ENCODE measurements at regions not wholly inside any gene's neighbourhood (a gene's known extent, or its start where the extent isn't known, plus 50 kb on each side); places are given as distances from the start of the nearest gene placed in this dataset.

- TF ChIP-seq SUZ12 (IDR thresholded peaks at IDR 0.05; ENCODE audit: extremely low read depth, insufficient read depth, insufficient read length) (no peak), YY1 (IDR thresholded peaks at IDR 0.05; ENCODE audit: insufficient read depth, insufficient read length) (no peak), ZNF274 (IDR thresholded peaks at IDR 0.05; ENCODE audit: low read depth, low read length) (no peak)
Measured at GRCh38 chr7:92949748-92950147, 113.4 kb upstream of the CDK6 start.
